GM13976 (cell line): ENCODE measurements at regions not wholly inside any gene's neighbourhood (a gene's known extent, or its start where the extent isn't known, plus 50 kb on each side); places are given as distances from the start of the nearest gene placed in this dataset.

Source experiments
- DNase-seq: peaks from one replicate; pipeline ENCODE4 v3.0.0; 2012; ENCODE audit warnings: low spot score
- in situ Hi-C: fragments of 300-500 bp; cut with MboI; formaldehyde crosslinking; loops from one replicate; pipeline ENCODE4 v1.12.0; 2022; ENCODE audit warnings: low sequenced_read_pairs, mixed read lengths, inconsistent platforms; ENCODE audit not compliant: unreplicated experiment
- TF ChIP-seq, protein P1 (sequence below): IDR thresholded peaks from 2 replicates; pipeline ENCODE4 v1.5.1; 2012; ENCODE audit warnings: borderline replicate concordance, mild to moderate bottlenecking; ENCODE audit not compliant: insufficient read depth; ENCODE audit errors: extremely low read depth, missing control alignments, control extremely low read depth

DNA sequence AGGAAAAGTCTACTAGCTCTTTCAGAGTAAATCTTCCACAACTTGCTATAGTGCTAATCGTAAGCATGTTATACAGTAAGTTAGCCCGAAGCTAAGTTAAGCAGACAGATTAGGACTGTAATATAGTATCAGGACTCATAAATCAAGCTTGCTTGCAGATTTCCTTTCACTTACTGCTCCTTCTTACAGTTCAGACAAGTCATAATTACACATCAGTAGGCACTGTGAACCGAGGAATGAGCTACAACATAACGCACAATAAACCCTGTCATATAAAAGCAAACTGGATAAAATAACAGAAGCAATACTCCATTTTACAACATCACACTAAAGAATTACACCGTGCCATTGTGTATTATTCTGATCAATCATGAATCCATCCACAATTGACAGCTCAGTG is 832.6 kb upstream of the ZEB2 start:
- in situ Hi-C loops = no loop called here
- TF ChIP-seq, protein P1, sequence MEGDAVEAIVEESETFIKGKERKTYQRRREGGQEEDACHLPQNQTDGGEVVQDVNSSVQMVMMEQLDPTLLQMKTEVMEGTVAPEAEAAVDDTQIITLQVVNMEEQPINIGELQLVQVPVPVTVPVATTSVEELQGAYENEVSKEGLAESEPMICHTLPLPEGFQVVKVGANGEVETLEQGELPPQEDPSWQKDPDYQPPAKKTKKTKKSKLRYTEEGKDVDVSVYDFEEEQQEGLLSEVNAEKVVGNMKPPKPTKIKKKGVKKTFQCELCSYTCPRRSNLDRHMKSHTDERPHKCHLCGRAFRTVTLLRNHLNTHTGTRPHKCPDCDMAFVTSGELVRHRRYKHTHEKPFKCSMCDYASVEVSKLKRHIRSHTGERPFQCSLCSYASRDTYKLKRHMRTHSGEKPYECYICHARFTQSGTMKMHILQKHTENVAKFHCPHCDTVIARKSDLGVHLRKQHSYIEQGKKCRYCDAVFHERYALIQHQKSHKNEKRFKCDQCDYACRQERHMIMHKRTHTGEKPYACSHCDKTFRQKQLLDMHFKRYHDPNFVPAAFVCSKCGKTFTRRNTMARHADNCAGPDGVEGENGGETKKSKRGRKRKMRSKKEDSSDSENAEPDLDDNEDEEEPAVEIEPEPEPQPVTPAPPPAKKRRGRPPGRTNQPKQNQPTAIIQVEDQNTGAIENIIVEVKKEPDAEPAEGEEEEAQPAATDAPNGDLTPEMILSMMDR = no peak
- no peak for DNase-seq

DNA sequence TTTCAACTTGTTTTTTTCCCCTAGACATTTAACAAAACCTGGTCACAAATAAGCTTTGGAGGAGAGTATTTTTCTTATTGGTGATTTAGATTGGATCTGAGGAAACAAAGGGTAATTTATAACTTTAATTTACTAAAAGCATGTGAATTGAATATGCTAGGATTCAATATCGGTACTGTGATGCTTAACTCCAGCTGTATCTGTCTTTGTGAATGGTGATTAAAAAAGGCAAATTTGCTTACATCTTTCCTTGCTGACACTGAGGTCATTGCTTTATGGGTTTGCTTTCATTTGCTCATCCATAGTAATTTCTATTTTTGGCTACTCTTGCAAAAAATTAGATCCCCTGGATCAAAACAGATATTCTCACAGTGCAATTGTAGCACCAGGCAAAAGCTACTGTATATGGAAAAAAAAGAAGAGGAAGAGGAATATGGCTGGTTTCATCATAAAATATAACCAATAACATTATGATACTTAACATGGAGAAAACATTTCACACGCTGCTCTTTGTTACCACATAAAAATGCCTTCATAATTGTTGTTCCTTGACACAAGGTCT is 832.0 kb upstream of the ZEB2 start:
- TF ChIP-seq, protein P1 = no peak
- DNase-seq = no peak
- in situ Hi-C loops = no loop called here

DNA sequence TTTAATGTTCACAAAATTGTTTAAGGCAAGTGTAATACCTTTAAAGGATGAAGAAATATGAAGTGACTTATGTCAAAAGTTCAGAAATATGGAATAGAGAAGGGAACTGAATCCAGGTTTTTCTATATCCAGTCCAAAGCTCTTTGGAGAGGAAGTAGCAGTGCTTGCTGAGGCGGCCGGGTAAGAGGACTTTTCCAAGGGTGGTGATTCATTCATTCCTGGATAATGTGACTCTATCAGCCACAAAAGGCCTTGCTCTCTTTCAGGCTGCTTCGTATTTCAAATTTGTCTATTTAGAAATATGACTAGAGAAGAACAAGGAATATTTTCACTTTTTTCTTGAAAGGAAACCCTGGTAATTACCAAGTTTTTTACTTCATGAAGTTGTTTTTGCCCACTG is 830.1 kb upstream of the ZEB2 start:
- in situ Hi-C loops = no loop called here
- DNase-seq = no peak
- TF ChIP-seq, protein P1 = no peak

DNA sequence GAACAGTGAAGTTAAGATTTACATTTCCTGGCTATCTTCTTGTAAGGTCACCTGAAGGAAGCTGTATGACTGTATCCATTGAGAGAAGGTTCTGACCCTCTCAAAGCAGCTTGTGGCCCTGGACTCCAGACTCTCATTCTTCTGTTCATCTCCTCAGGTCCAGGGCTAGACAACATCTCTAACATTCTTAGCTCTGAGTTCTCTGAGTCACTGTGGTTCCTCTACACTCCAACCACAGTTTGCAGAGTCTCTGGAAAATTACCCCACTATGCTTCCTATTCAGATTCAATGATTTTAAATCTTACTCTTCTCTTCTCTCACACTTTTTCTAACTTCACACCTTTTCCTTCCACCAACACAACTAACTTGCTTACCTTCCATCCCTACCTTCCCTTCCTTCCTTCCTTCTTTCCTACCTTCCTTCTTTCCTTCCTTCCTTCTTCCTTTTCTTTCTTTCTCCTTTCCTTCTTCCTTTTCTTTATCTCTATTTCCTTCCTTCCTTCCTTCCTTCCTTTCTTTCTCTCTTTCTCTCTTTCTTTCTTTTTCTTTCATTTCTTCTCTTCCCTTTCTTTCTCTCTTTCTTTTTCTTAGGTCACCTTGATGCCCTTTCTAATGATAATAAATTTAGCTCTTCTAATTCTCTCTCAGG is 824.3 kb upstream of the ZEB2 start:
- in situ Hi-C loops = no loop called here
- TF ChIP-seq, protein P1 = no peak
- no peak for DNase-seq

DNA sequence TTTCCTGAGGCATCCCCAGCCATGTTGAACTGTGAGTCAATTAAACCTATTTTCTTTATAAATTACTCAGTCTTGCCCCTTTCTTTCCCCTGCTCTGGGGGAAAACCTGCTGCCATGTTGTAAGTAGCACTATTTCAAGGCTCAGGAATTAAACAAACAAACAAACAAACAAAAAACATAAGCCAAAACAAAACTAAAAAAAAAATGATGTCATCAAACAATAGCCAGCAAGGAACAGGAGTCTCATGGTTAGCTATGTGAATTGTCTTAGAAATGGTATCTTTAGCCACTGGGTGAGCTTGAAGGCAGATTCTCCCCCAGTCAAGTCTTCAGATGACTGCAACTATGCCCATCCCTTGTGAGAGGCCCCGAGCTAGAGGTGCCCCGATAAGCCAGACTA is 823.4 kb upstream of the ZEB2 start:
- TF ChIP-seq, protein P1 = no peak
- no peak for DNase-seq
- in situ Hi-C loops = no loop called here

DNA sequence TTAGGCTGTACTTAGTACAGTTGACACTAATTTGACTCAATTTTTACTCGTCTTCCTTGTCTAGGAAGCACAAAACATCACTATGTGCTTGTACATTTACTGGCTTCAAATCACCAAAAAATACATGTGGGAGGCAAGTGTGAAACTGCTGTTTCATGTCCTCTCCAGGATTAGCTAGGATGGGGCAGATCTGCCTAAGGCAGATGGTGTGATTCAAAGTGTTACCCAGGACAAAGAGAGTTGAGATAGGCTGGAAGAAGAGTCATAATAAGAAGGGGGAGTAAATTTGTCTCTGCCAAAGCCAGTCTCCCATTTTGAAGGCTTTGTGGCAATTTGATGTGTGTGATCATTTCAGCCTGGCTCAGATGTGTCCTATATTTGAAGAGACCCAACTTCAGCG is 821.6 kb upstream of the ZEB2 start:
- in situ Hi-C loops = no loop called here

More for the DNA sequence above, 821.6 kb upstream of the ZEB2 start:
- TF ChIP-seq, protein P1 = no peak
- DNase-seq = no peak
